ENCODE measurements at regions not wholly inside any gene's neighbourhood (a gene's known extent, or its start where the extent isn't known, plus 50 kb on each side); places are given as distances from the start of the nearest gene placed in this dataset.

GRCh38 chr16:79411805-79412204 lies 188.7 kb downstream of the MAF start:
- Histone ChIP-seq H2AK5ac (ENCODE audit: low read depth, low read length) (no peak overlapping the region), H3K79me1 (ENCODE audit: low read depth in 1 of 2, low read length in 2 of 2) (no peaks in the 10 kb centered on the region), H2BK120ac (ENCODE audit: low read depth, low read length) (no peak overlapping the region), H3K9me3 (ENCODE audit: control insufficient read depth, insufficient read depth, low read length) (peaks cover 22% of the 10 kb centered on the region), H4K91ac (ENCODE audit: insufficient read depth, low read depth, low read length) (no peak overlapping the region), H3K9me1 (ENCODE audit: insufficient read depth, low read length) (no peaks in the 10 kb centered on the region), H2AFZ (replicated peaks; ENCODE audit: low read length, poor library complexity) (no peak overlapping the region), H3K27ac (ENCODE audit: insufficient read depth, low read length) (no peak overlapping the region), H3K9ac (ENCODE audit: low read depth, low read length) (no peak overlapping the region), H2BK5ac (ENCODE audit: low read depth, low read length, poor library complexity, severe bottlenecking) (no peak overlapping the region), H3K18ac (ENCODE audit: low read depth, low read length) (no peak overlapping the region), H3K27me3 (ENCODE audit: control insufficient read depth, insufficient read depth, low read length) (no peaks in the 10 kb centered on the region), H3K36me3 (ENCODE audit: control insufficient read depth, insufficient read depth, low read length) (no peaks in the 10 kb centered on the region), H3K14ac (replicated peaks; ENCODE audit: low read depth, low read length) (no peak overlapping the region), H4K20me1 (ENCODE audit: insufficient read depth, low read length) (no peaks in the 10 kb centered on the region), H4K8ac (ENCODE audit: low read depth in 2 of 2, low read length in 2 of 2) (no peak overlapping the region), H3K4me2 (ENCODE audit: low read depth, low read length) (no peak overlapping the region), H2AK9ac (replicated peaks; ENCODE audit: low read depth, low read length, poor library complexity) (no peak overlapping the region), H3K56ac (ENCODE audit: extremely low read depth, insufficient read depth, low read length) (no peak overlapping the region), H3K4me3 (ENCODE audit: insufficient read depth, low read depth, low read length) (no peak overlapping the region), H2BK15ac (ENCODE audit: low read depth, low read length) (no peak overlapping the region), H3K23ac (ENCODE audit: low read depth, low read length) (no peak overlapping the region), H3K4me1 (ENCODE audit: control insufficient read depth, insufficient read depth, low read length) (no peaks in the 10 kb centered on the region), H3K4ac (ENCODE audit: low read depth, low read length) (no peak overlapping the region), H2BK20ac (ENCODE audit: low read depth, low read length) (no peak overlapping the region), H4K5ac (ENCODE audit: low read depth, low read length) (no peak overlapping the region)
- no peak for DNase-seq
- CTCF ChIA-PET: no interaction called here
- TF ChIP-seq SMC3 (IDR thresholded peaks at IDR 0.05; ENCODE audit: low read depth, low read length) (no peak), RFX5 (IDR thresholded peaks at IDR 0.05; ENCODE audit: low read depth, low read length) (no peak), POLR2A (IDR thresholded peaks at IDR 0.05; ENCODE audit: low read depth, low read length) (no peak), CEBPB (IDR thresholded peaks at IDR 0.05; ENCODE audit: low read depth, low read length) (no peak)
- in situ Hi-C loops (cut with MboI; ENCODE audit: low sequenced_read_pairs): no loop called here
- POLR2A ChIA-PET (ENCODE audit: unreplicated experiment): no interaction called here
- dilution Hi-C loops (cut with HindIII; ENCODE audit: low sequenced_read_pairs, unreplicated experiment): no loop called here
- WGBS, 2 experiments (ENCODE audit: extremely low coverage in 2 of 2, insufficient read length in 1 of 2): no CpG with 5 or more reads among the region's 4 CpGs
- intact Hi-C loops (cut with micrococcal nuclease): no loop called here
- ATAC-seq (ENCODE audit: low read depth): no peak
- no TSS peak for BruUV-seq (replicated peaks)
